ENCODE measurements at regions not wholly inside any gene's neighbourhood (a gene's known extent, or its start where the extent isn't known, plus 50 kb on each side); places are given as distances from the start of the nearest gene placed in this dataset.

DNA sequence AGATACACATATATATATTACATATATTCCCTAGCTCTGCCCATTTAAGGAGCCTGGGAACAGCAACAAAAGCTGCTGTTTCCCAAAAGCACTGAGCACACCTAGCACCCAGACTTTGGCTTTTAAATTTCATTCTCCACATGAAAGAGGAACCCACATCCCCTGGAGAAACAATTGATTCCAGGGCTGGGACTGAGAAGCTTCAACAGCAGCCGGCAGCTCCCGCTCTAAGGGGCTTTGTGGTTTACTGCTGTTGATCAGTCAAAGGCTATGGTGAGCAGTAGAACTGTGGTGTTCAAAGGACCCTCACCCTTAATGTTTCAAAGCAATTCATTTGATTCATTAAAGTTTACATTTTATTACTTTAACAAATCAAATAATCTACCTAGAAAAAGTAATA is 83.3 kb upstream of the SLC66A3 start:
- no peak overlapping the region for H3K4me3 Mint-ChIP-seq
- DNase-seq (ENCODE audit: low read depth, low spot score) = no peak
- H3K27me3 Mint-ChIP-seq (ENCODE audit: low read depth) = peaks cover 8% of the 10 kb centered on the region
- no peaks in the 10 kb centered on the region for H3K9me3 Mint-ChIP-seq
- peaks cover 23% of the 10 kb centered on the region for H3K4me1 Mint-ChIP-seq
- TF ChIP-seq, protein P1, sequence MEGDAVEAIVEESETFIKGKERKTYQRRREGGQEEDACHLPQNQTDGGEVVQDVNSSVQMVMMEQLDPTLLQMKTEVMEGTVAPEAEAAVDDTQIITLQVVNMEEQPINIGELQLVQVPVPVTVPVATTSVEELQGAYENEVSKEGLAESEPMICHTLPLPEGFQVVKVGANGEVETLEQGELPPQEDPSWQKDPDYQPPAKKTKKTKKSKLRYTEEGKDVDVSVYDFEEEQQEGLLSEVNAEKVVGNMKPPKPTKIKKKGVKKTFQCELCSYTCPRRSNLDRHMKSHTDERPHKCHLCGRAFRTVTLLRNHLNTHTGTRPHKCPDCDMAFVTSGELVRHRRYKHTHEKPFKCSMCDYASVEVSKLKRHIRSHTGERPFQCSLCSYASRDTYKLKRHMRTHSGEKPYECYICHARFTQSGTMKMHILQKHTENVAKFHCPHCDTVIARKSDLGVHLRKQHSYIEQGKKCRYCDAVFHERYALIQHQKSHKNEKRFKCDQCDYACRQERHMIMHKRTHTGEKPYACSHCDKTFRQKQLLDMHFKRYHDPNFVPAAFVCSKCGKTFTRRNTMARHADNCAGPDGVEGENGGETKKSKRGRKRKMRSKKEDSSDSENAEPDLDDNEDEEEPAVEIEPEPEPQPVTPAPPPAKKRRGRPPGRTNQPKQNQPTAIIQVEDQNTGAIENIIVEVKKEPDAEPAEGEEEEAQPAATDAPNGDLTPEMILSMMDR (conservative IDR thresholded peaks at IDR 0.05) = no peak
- no peak overlapping the region for H3K27ac Mint-ChIP-seq (ENCODE audit: unreplicated experiment)
- no peaks in the 10 kb centered on the region for H3K36me3 Mint-ChIP-seq (ENCODE audit: low read depth)

DNA sequence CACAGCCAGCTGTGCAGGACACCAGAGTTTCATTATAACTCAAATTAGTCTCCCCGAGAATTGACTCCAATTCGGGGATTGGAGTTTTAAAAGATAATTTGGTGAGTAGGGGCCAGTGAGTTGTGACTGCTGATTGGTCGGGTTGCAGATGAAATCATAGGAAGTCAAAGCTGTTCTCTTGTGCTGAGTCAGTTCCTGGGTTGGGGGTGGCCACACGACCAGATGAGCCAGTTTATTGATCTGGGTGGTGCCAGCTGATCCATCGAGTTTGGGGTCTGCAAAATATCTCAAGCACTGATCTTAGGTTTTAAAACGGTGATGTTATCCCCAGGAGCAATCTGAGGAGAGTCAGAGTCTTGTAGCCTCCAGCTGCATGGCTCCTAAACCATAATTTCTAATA is 82.7 kb upstream of the SLC66A3 start:
- DNase-seq (ENCODE audit: low read depth, low spot score) = no peak
- Mint-ChIP-seq H3K9me3 (no peaks in the 10 kb centered on the region), H3K27ac (ENCODE audit: unreplicated experiment) (no peak overlapping the region), H3K36me3 (ENCODE audit: low read depth) (no peaks in the 10 kb centered on the region), H3K27me3 (ENCODE audit: low read depth) (peaks cover 8% of the 10 kb centered on the region), H3K4me1 (peaks cover 26% of the 10 kb centered on the region), H3K4me3 (no peak overlapping the region)
- TF ChIP-seq, protein P1 (conservative IDR thresholded peaks at IDR 0.05) = no peak

DNA sequence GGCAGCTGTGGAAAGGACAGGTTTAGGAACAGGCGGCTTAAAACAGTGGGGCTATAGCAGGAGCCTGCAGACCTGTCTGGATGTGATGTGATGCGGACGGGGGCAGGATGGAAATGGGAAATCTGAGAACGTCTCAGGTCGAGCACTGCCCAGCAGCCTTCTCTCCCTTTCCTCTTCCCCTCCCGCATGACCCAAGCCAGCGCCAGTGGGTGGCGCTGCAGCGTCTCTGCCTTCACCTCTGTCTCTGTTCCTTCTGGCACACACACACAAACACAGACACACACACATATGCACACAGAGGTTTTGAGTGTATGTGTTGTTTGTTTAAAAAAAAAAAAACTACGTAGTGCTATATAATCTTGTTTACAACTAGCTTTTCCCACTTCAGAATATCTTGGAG is 82.0 kb upstream of the SLC66A3 start:
- Mint-ChIP-seq H3K9me3 (no peaks in the 10 kb centered on the region), H3K27ac (ENCODE audit: unreplicated experiment) (peak overlapping the region; percentile 51), H3K4me3 (no peak overlapping the region), H3K27me3 (ENCODE audit: low read depth) (peaks cover 8% of the 10 kb centered on the region), H3K4me1 (peaks cover 26% of the 10 kb centered on the region), H3K36me3 (ENCODE audit: low read depth) (no peaks in the 10 kb centered on the region)
- TF ChIP-seq, protein P1 (conservative IDR thresholded peaks at IDR 0.05) = peak; percentile 64
- peak; percentile 63 for DNase-seq (ENCODE audit: low read depth, low spot score)

DNA sequence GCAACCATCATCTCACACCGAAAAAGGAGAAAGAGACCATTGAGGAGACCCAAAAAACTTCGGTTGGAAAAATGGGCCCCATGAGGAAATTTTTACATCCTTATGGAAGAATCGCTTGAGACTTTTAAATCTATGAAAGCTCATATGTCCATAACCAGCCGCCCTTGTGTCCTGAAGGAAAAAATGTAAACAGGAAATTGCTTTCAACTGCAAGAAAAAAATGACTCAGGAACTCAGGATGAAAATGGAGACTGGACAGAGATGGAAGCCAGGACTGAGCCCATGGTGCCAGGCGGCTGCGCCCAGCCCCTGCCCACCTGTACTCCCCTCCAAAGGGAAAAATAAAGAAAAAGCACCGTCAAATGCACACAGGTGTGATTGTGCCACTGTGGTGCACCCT is 81.5 kb upstream of the SLC66A3 start:
- no peak overlapping the region for H3K4me3 Mint-ChIP-seq
- TF ChIP-seq, protein P1 (conservative IDR thresholded peaks at IDR 0.05) = no peak
- H3K36me3 Mint-ChIP-seq (ENCODE audit: low read depth) = no peaks in the 10 kb centered on the region
- no peaks in the 10 kb centered on the region for H3K9me3 Mint-ChIP-seq
- H3K27me3 Mint-ChIP-seq (ENCODE audit: low read depth) = peaks cover 8% of the 10 kb centered on the region
- no peak for DNase-seq (ENCODE audit: low read depth, low spot score)
- H3K27ac Mint-ChIP-seq (ENCODE audit: unreplicated experiment) = no peak overlapping the region
- H3K4me1 Mint-ChIP-seq = peaks cover 26% of the 10 kb centered on the region

DNA sequence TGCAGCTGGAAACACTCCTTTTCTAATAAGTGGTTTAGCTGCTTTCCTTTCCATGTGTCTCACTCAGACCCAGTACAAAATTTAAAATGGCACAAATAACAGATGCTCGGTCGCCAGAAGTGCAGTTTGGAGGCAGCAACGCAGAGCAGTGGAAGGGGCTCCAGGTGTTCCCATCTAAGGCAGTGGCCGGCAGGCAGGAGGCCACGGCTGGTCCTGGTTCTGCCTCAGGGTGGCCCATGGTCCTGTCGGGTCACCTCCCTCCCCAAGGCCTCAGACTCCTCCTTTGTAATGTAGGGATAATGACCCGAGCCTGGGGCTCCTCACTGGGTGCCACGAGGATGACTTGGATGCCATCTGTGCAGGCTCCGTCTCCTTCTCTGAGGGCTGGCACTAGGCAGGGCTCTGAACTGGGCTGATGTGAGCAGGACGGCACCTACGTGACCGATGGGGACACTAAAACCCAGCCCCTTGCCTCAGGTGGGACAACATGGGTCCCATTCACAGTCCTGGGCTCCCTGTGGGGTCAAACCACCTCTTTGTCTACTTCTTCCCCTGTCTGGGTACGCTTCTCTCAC is 80.9 kb upstream of the SLC66A3 start:
- H3K27ac Mint-ChIP-seq (ENCODE audit: unreplicated experiment) = no peak overlapping the region

More for the DNA sequence above, 80.9 kb upstream of the SLC66A3 start:
- TF ChIP-seq, protein P1 (conservative IDR thresholded peaks at IDR 0.05) = no peak
- Mint-ChIP-seq H3K4me1 (peaks cover 29% of the 10 kb centered on the region), H3K4me3 (no peak overlapping the region), H3K36me3 (ENCODE audit: low read depth) (no peaks in the 10 kb centered on the region), H3K9me3 (no peaks in the 10 kb centered on the region), H3K27me3 (ENCODE audit: low read depth) (peaks cover 8% of the 10 kb centered on the region)
- DNase-seq (ENCODE audit: low read depth, low spot score) = no peak
